ENCODE measurements at regions not wholly inside any gene's neighbourhood (a gene's known extent, or its start where the extent isn't known, plus 50 kb on each side); places are given as distances from the start of the nearest gene placed in this dataset.

- WGBS, 5 donors, result 82 to 97% (median 89%) methylated on average over 2 of the region's 2 CpGs
Observed at GRCh38 chr1:55446351-55446750, 231.2 kb upstream of the USP24 start.

DNA sequence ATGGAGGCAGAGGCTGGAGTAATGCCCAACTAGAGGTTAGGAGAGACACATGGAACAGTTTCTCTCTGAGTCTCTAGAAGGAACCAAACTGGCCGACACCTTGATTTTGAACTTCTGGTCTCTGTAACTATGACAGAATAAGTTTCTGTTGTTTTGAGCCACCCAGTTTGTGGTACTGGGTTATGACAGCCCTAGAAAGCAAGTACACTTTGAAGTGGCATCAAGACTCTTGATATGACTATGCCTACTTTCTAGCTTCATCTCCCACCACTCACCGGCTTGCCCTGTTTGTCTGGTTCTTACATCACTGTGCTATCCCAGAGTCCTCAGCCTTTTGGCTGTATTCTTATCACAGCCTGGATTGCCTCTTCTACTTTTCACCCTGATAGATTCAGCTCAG is 230.3 kb upstream of the USP24 start:
- no peaks in the 10 kb centered on the region for H3K36me3 ChIP-seq
- no peak for DNase-seq
- TF ChIP-seq POLR2A (IDR thresholded peaks at IDR 0.05), result no peak
- TF ChIP-seq POLR2AphosphoS5 (IDR thresholded peaks at IDR 0.05), result no peak
- no peak for TF ChIP-seq CTCF (IDR thresholded peaks at IDR 0.05 in 8 of 11, conservative IDR thresholded peaks at IDR 0.05 in 3 of 11)
- no peaks in the 10 kb centered on the region for H3K27me3 ChIP-seq (replicated peaks in 1 of 7)
- H3K9me3 ChIP-seq, result peaks cover 0 to under 1% (median 0%) of the 10 kb centered on the region in 8 donors
- 69 to 82% (median 80%) methylated on average over 2 of the region's 2 CpGs for WGBS, 5 donors
- no peaks in the 10 kb centered on the region for H3K4me1 ChIP-seq
- intact Hi-C loops (cut with DNase I; ENCODE audit: low total_unique reads), result no loop called here
- no peak overlapping the region for H3K4me3 ChIP-seq
- H3K27ac ChIP-seq, result no peak overlapping the region

More at GRCh38 chr1:55446351-55446750, 231.2 kb upstream of the USP24 start:
- H3K27me3 ChIP-seq (replicated peaks in 1 of 7), result no peaks in the 10 kb centered on the region
- no peak overlapping the region for H3K4me3 ChIP-seq
- DNase-seq, result no peak
- H3K36me3 ChIP-seq, result no peaks in the 10 kb centered on the region
- peaks cover 0 to 4% (median 0%) of the 10 kb centered on the region in 8 donors for H3K9me3 ChIP-seq
- H3K4me1 ChIP-seq, result no peaks in the 10 kb centered on the region
- no peak overlapping the region for H3K27ac ChIP-seq
- intact Hi-C loops (cut with DNase I; ENCODE audit: low total_unique reads), result no loop called here
- TF ChIP-seq CTCF (IDR thresholded peaks at IDR 0.05 in 8 of 11, conservative IDR thresholded peaks at IDR 0.05 in 3 of 11), result no peak
- no peak for TF ChIP-seq POLR2AphosphoS5 (IDR thresholded peaks at IDR 0.05)

DNA sequence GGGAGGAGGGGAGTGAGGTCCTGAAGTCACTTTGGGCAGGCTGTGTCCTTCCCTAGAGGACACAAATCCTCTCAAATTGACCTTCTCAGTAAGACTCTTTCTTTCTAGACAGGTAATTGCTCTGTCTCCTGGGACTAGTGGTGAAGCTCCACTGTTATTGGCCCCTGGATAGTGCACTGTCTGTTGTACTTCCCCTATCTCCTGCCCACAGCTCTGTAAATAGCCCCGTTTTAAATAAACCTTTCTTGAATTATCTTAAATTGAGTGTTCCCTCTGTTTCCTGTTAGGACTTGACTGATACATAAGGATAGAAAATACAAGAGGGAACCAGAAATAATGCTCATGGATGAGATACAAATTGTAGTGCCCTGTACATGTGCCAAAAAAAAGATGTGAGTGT is 229.5 kb upstream of the USP24 start:
- intact Hi-C loops (cut with DNase I; ENCODE audit: low total_unique reads), result no loop called here
- Histone ChIP-seq H3K4me3 (no peak overlapping the region), H3K36me3 (no peaks in the 10 kb centered on the region), H3K4me1 (no peaks in the 10 kb centered on the region), H3K9me3 (peaks cover 0 to 7% (median 0%) of the 10 kb centered on the region in 8 donors), H3K27me3 (replicated peaks in 1 of 7) (no peaks in the 10 kb centered on the region), H3K27ac (no peak overlapping the region)
- WGBS, 5 donors, result 18 to 73% (median 53%) methylated on average over 1 of the region's 1 CpG
- TF ChIP-seq CTCF (IDR thresholded peaks at IDR 0.05 in 8 of 11, conservative IDR thresholded peaks at IDR 0.05 in 3 of 11) (no peak), POLR2AphosphoS5 (IDR thresholded peaks at IDR 0.05) (no peak), POLR2A (IDR thresholded peaks at IDR 0.05) (no peak)
- DNase-seq, result no peak

GRCh38 chr1:55443175-55443915 is 228.2 kb upstream of the USP24 start:
- DNase-seq, result no peak
- no peaks in the 10 kb centered on the region for H3K4me1 ChIP-seq
- TF ChIP-seq POLR2AphosphoS5 (IDR thresholded peaks at IDR 0.05) (peak in 2 of 3 donors; percentile 51 to 78), POLR2A (IDR thresholded peaks at IDR 0.05) (no peak)
- no peak overlapping the region for H3K27ac ChIP-seq
- peaks cover 0 to 7% (median 0%) of the 10 kb centered on the region in 8 donors for H3K9me3 ChIP-seq
- whole genome bisulfite sequencing, 5 donors, result 56 to 76% (median 68%) methylated on average over 6 to 7 of the region's 7 CpGs
- H3K36me3 ChIP-seq, result no peaks in the 10 kb centered on the region
- H3K27me3 ChIP-seq (replicated peaks in 1 of 7), result no peaks in the 10 kb centered on the region
- intact Hi-C loops (cut with DNase I; ENCODE audit: low total_unique reads), result no loop called here
- H3K4me3 ChIP-seq, result no peak overlapping the region
